Vagina (tissue), 2 donors: ENCODE measurements at regions not wholly inside any gene's neighbourhood (a gene's known extent, or its start where the extent isn't known, plus 50 kb on each side); places are given as distances from the start of the nearest gene placed in this dataset.

Experiments
- POLR2A ChIP-seq, 2 donors: fragments of 450-650 bp; IDR thresholded peaks; one replicate each; pipeline ENCODE4 v1.6.1; 2017; ENCODE audit warnings: antibody characterized with exemption in 2 of 2, mild to moderate bottlenecking in 2 of 2, moderate library complexity in 2 of 2
- POLR2AphosphoS5 ChIP-seq, 2 donors: sonication (generic); formaldehyde crosslinking; IDR thresholded peaks; one replicate each; pipeline ENCODE4 v1.9.0; 2017; ENCODE audit warnings: antibody characterized with exemption in 2 of 2, mild to moderate bottlenecking in 2 of 2, low read depth in 1 of 2; ENCODE audit not compliant: insufficient read depth in 1 of 2
- TF ChIP-seq, protein P1 (sequence below), 3 experiments: fragments of 450-650 bp in 2 of 3; fragments of 200-600 bp in 1 of 3; sonication (generic) in 1 of 3; IDR thresholded peaks; one replicate each; pipeline ENCODE4 v1.5.1; 2017 to 2019; ENCODE audit warnings: antibody characterized with exemption in 3 of 3, mild to moderate bottlenecking in 2 of 3, moderate library complexity in 2 of 3

DNA sequence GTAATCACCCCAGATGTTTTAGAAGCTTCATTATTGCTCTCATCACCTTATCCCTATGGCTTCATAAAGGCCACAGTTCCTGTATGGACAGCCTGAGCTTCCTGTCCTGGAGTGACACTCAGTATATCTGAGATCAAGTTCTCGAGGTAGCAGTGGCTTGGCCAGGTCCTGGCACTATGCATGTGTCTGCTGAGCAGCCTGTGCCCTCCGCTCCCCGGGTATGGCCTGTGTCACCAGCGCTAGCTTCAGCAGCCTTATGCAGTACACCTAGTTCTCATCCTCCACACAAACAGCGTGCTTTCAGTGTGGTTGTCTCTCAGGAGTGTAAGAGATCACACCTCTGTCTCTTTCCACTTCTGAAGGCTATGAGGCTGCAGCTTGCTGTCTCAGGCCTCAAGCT is 514.7 kb downstream of the DIRAS2 start:
- no peak for TF ChIP-seq POLR2A (IDR thresholded peaks at IDR 0.05)
- TF ChIP-seq, protein P1, sequence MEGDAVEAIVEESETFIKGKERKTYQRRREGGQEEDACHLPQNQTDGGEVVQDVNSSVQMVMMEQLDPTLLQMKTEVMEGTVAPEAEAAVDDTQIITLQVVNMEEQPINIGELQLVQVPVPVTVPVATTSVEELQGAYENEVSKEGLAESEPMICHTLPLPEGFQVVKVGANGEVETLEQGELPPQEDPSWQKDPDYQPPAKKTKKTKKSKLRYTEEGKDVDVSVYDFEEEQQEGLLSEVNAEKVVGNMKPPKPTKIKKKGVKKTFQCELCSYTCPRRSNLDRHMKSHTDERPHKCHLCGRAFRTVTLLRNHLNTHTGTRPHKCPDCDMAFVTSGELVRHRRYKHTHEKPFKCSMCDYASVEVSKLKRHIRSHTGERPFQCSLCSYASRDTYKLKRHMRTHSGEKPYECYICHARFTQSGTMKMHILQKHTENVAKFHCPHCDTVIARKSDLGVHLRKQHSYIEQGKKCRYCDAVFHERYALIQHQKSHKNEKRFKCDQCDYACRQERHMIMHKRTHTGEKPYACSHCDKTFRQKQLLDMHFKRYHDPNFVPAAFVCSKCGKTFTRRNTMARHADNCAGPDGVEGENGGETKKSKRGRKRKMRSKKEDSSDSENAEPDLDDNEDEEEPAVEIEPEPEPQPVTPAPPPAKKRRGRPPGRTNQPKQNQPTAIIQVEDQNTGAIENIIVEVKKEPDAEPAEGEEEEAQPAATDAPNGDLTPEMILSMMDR (IDR thresholded peaks at IDR 0.05) = no peak
- TF ChIP-seq POLR2AphosphoS5 (IDR thresholded peaks at IDR 0.05; ENCODE audit: insufficient read depth in 1 of 2, low read depth in 1 of 2) = no peak
